HG03039 (cell line): ENCODE measurements at regions not wholly inside any gene's neighbourhood (a gene's known extent, or its start where the extent isn't known, plus 50 kb on each side); places are given as distances from the start of the nearest gene placed in this dataset.
"Not testable (repeated sequence)": the region's sequence is repeated elsewhere in the genome, so short reads cannot be mapped to it uniquely, and the experiment has no call there.

Experiments used
- ATAC-seq: cut with Tn5 transposase; IDR thresholded peaks from one replicate; pipeline ENCODE4 v1.9.1; 2021; ENCODE audit warnings: mild to moderate bottlenecking, moderate library complexity; ENCODE audit not compliant: unreplicated experiment

DNA sequence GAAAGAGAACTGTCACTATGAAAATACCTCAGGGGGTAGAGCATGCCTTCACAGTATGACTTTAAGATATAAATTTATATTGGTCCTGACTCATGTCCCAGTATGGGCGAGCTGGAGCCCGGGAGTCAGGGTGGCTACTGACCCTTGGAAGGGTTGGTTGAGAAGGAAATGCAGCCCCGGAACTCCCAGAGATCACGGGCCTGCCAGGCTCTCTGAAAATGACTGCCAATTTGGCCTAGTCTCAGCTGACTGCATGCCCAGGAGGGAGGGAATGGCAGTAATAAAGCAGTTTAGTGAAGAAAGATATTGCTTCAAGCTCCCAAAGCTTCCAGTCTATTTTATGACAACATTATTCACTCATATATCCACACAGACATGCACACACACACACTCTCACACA is 299.0 kb downstream of the NR2F2 start:
- no peak for ATAC-seq

DNA sequence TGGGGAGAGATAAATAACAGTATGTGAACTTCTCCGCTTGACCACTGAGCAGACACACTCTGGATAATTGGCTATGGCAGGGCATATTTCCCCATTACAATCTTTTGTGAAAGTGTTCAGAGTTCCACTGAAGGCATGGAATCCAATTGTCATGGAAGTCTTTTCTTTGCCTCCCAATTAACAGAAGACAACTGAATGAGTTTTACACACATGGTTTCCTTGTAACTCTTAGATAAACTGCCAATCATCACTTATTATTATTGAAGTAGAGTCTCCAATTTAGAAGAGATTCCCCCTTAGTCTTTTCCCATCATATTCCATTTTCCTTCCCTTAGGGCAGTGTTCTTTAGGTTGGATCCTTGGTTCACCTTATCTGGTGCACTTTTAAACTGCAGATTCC is 308.3 kb downstream of the NR2F2 start:
- no peak for ATAC-seq

DNA sequence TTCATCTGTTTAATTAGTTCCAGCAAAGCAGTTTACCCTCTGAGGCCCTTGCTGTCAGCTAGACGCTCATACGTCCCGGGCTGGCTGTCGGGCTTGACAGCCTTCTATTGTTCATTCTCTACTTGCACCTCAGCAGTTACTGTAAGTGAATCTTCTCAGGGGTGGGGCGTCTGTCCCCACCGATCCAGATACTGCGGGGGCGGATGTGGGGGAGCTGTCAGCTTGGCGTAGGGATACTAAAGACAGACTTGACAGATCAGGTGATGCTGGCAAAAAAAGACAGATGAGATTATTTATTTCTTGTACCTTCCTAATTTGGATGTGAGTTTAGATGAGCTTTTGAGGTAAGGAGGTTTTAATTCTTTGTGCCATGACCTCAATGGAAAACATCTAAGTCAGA is 315.3 kb downstream of the NR2F2 start:
- no peak for ATAC-seq

DNA sequence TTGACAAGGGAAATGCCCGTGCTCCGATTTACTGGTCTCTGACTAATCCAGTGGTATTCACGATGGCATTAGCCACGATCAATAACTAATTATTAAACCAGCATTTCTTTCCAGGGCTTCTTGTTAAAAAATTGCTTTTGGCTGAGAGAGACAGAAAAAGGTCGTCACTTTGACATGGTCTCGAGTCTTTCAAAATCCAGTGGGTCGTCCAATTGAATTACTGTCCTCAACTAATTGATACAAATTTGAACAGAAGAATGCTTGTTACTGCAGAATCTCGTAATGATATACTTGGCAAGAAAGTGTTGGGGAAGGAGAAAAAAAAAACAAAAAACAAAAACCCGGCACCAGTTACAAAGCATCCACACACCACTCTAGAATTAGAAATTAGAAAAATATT is 318.4 kb downstream of the NR2F2 start:
- ATAC-seq = no peak

DNA sequence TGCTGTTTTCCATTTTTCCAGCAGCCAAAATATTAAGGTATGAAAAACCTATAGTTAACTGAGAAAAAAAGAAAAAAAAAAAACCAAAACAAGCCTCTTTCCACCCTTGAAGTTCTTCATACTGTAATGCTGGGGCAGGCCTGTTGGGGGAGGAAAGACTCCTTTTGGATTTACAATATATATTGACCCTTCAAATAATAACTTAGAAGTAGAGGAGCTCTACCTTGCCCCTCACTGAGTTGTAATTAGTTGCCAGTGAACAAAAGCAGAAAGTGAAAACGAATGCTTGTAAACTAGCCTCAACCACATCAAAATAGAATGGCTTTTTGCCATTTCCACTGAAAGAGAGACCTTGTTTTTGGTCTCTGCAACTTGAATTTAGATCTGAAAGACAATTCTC is 326.6 kb downstream of the NR2F2 start:
- ATAC-seq = no peak

DNA sequence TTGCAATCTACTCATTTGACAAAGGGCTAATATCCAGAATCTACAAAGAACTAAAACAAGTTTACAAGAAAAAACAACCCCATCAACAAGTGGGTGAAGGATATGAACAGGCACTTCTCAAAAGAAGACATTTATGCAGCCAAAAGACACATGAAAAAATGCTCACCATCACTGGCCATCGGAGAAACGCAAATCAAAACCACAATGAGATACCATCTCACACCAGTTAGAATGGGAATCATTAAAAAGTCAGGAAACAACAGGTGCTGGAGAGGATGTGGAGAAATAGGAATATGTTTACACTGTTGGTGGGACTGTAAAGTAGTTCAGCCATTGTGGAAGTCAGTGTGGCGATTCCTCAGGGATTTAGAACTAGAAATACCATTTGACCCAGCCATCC is 336.5 kb downstream of the NR2F2 start:
- ATAC-seq = not testable (repeated sequence)

DNA sequence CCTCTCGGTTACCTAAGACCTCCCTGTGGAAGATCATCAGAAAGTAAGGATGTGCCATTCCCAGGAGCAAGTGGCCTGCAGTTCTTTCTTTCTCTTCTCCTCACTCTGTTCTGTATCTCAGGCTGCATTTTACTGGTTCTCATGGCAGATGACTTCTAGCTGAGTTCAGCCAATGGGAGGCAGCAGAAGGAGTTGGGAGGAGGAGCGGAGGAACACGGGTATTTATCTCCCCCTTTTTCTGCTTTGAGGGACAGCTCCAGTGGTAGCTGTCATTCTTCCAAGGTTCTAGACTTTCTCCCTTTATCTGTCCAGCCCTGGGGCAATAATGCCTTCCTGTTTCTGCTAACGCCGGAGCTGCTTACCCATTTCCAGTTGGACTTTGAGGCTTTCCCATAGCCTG is 339.9 kb downstream of the NR2F2 start:
- ATAC-seq = no peak

DNA sequence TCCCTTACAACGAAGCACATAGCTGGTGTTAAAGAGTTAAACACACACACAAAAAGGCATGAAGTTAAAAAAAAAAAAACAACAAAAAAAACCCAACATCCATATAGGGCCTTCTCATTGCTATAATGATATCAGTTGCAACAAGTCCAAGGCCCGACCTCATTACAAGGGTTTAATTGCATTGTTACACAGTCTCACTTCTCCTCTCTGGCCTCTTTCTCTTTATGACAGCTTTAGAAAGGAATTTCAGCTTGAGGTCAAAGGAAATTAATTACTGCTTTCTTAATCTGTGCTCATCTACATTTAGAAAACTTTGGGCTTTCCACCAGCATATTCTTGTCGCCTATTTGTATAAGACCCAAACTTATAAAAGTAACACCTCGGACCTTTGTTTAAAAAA is 342.1 kb downstream of the NR2F2 start:
- ATAC-seq = no peak

DNA sequence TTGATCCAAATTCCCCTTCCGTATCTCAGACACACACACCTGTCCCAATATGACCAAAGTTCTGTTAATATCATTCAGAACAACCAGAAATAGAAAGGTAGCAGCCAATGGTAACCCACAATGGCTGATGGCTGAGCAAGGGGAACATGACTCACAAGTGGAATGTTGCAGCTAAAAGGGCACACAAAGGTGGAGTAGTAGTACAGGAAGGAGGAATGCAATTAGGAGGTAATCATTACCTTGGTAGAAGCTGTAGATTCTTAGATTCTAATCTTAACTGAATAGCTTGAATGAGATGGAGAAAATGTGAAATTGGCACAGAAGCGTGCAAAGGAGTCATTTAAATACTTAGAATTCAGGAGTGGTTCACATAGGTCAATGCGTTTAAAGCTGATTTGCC is 347.9 kb downstream of the NR2F2 start:
- ATAC-seq = no peak

DNA sequence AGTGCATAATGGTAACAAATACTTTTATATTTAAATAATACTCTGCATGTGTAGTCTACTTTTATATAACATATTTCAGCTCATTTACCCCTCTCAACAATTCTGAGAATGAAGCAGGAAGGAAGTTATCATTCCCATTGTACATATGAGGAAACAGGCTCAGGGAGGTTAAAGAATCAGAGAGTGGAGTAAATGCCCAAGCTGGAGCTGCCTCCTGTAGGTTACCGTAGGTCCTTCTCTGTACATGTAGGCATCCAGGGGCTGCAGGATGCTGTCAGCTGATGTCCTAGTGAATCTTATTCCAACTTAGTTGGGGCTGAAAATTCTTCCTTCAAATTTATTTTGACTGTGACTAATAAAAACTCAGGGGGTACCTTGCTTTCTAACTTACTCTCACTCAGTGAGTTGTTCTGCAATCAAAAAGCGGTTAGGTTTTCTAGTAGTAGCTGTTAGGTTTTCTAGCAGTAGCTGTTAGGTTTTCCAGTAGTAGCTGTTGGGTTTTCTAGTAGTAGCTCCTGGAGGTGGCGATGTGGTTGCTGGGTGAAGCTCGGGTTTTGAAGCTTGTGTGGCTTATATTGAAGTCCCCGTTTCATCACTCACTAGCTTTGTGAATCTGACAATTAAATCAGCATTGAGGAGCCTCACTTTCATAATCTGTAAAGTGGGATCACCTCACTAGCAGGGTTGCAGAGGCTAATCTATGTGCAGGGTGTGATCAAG is 357.0 kb downstream of the NR2F2 start:
- ATAC-seq = no peak

DNA sequence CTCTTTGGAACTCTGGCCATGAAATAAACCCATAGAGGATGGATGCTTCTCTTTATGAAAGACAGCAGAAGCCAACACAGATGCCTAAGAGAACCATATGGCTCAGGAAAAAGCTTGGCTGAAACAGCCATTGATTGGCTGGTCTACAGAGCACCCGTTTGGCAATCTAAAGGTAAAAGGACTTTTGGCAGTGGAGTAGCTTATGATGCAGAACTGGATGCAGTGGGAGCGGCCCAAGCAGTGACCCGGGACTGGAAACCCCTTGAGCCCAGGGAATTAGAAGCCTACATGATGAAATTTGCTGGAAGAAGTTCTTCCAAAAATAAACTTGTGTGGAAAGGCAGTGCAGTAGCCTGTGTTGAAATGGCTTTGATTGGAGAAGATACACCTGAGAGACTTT is 360.2 kb downstream of the NR2F2 start:
- ATAC-seq = no peak

DNA sequence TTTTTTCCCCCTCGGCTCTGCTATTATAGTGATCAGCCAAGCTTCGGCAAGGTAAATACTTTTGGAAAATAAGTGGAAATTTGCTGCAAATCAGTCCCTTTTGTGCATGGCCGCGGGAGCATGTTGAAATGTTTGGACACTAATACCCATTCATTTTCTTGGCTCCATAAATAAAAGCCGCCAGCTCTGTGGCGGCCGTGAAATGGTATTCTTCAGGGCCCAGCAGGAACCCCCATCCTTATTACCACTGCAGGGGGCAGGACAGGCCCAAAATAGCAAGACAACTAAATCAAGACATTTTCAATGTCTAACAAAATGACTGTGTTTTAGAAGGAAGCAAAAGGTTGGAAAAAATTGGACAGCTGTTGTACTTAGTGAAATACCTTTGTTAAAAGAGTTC is 362.3 kb downstream of the NR2F2 start:
- no peak for ATAC-seq

DNA sequence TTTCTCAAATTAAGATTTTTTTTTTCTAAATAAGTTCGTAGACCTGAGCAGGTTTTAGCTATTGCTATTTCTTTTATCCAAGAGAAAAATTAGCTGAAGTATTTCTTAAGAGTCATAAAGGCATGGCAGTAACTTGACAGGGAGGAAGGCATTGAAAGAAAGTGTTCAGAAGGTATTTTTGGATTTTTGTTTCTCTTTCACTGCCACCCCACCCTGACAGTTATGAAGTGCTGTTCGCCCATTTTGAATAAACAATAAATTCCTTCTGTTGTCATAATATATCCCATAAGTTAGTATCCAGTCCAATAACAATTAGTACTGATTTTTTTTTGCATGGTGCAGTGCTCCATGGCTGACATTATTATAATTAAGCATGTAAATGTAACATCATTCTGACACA is 363.0 kb downstream of the NR2F2 start:
- ATAC-seq = no peak

DNA sequence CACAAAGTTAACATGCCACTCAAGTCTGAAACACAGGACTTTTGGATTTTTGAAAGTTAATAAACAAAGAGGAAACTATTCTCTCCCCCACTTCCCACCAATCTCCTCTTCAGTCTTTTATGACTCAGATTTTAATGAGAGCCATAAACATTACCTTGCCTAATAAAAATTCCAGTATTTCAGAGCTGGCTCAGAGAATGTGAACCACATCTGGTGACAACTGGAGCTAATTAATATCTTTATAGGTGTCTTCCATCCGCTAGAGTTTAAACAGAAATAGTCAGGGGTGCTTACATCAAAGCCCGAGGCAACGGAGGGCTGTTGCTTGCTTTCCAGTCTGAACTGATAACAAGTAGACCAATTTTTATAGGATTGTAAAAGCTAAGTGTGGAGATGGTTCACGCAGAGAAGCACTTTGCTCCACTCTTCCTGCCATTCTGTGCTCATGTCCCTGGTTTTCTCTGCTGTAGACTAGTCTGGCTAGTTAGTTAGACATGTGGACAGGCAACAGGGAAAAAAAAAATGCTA is 363.6 kb downstream of the NR2F2 start:
- no peak for ATAC-seq

DNA sequence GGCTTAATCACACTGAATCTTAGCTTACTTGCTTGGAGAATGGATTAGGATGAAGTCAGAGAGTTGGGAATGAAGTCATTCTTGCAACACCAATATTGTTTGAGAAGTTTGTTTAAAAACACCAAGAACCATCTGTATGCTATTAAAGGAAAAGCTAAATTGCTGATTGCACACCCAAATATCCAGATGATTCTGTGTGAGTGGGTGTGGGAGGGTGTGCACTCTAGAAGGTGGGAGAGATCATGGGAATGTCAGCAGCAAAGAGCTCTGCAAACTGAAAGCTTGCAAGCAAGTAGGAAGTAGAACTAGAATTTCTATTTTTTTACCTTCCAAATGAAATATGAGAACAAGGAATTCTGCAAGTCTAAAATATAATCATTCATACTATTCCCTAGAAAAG is 364.9 kb downstream of the NR2F2 start:
- no peak for ATAC-seq

DNA sequence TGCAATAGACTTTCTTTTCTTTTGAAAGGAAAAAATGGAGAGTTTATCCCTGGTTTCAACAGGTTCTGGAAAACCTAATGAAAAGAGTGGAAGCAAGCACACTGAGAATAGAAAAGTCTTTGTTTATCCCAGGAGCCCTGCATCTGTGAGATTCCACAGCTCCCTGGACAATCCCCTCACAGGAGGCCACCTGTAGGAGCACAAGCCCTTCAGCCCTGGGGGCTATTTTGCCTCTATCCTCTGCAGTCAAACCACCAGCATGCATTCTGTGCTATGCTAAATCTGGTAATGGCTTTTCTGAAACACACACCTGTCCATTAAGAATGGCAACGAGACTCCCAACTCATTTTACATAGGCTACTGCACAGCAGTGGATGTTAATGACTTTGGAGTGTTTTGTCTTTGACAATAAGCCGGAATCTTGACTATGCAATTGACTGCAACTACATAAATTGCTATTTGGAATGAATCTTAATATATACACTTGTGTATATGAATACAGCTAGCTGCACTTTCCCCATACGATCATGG is 369.4 kb downstream of the NR2F2 start:
- no peak for ATAC-seq

DNA sequence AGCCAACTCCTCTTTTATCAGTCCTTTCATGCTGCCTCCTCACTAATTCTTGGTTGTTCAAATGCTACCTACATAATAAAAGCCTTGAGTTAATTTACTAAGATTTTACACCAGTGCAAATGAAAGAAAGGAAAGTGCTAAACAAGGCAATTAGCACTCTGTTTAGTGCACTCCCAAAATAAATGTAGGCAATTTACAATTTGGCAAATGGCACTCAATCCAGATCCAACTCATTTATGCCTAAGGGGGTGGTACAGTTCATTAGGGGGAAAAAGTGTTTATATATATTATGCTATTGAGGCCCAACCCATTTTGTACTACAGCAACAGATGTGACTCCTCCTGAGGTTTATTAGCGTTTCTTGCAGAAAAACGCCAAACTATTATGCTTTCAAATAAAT is 370.1 kb downstream of the NR2F2 start:
- ATAC-seq = no peak

DNA sequence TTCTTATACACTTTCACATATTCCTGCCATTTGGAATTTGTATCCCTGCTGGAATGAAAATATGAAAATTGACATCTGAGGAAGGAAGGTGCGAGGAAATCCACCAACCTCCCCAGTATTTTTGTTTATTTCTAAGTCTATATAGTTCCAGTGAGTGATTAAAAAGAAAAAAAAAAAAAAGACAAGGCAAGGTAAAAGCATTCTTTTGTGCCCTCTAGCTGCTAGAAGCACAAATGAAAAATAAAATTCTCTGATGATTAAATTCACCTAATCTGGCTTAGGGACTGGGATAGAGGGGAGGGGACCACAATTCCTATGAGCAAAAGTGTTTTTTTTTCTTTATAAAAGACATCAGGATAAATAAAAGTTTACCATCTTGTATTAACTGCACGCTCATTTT is 370.9 kb downstream of the NR2F2 start:
- no peak for ATAC-seq

DNA sequence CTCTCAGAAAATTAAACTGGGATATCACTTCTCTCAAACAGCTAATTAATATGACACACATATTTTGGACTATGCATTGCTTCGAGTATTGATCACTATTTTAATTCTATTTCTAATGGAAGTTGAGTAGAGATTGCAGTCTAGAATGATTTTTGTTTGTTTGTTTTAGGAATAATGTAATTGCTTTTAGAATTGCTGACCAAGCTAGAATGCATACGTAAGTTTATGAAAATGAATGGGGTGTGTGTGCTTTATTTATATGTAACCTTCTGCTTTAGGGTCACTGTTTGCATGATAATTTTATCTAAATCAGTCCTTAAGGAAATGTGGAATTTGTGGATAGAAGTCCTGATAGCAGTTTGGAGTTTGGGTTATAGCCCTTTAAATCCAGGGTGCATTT is 371.4 kb downstream of the NR2F2 start:
- ATAC-seq = no peak

DNA sequence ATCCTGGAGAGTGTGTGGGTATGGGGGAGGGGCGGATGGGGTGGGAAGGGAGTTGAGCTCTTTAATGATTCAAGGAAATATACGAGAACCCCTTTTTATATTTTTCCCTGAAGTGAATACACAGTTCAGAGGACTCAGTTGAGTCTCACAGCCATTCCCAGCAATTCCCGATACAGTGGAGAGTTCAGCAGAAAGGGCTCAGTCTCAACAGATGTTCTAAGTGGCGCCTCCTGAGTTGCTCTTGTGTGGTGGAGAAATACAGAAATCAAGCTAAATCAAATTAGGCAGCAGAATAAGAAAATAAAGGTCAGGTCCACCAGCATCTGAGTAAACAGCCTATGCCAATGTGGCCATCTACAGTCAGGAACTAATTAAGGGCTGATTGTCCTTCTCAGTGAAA is 372.1 kb downstream of the NR2F2 start:
- no peak for ATAC-seq

DNA sequence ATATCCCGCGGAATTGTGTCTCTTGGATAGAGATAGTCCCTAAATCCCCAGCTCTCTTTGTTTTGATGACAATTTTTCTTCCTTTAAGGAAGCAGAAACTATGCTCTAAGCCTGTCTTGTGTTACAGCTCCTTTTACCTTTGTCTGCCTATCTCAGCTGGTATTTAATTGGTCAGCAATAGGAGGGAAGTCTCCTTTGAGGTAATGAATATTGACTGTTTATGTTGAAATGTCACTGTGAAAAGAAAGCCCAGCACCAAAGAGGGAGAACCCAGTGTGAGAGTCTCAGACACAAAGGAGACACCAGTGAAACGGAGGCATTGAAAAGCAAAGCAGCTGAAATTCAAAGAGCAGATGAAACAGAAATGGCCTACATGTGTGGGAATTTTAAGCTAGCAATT is 372.6 kb downstream of the NR2F2 start:
- ATAC-seq = no peak

DNA sequence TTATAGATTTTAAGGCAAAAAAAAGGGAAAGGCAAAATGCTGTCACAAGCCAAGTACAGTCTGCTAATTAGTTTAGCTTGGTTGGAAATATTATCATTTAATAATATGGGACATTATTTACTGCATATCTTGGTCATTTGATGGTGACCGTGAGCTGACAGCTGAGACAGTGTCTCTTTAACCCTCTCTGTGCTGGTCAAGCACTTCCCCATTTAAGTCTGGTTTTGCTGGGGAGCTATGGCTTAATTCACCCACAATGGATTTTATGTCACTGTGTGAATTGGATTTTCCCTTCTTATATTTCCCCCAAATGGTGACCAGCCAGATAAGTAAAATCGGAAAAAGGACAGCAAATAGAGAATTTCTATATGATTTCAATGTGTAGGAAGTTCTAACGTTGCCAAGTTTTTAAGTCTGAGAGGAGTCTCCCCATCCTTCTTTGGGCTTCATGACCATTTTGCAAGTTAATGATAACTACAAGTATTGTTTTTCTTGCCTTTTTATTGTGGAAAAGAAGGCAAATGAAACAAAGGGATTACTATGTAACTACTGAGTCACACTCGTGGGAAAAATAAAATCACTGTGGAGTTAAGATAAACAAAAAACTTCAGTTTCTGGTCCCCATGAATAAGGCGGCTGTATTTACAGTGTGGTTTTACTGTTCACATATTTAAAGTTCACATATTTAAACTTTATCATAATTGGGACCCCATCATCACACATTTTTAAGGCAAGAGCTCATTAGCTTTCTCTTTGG is 373.5 kb downstream of the NR2F2 start:
- ATAC-seq = no peak
